BE2C (cell line): ENCODE measurements at regions not wholly inside any gene's neighbourhood (a gene's known extent, or its start where the extent isn't known, plus 50 kb on each side); places are given as distances from the start of the nearest gene placed in this dataset.

Experiments
- DNase-seq: peaks from one replicate; pipeline ENCODE4 v3.0.0-alpha.2; 2020
- H3K27me3 ChIP-seq: fragments of 250-450 bp; sonication (Bioruptor Pico); 2 replicates; pipeline ENCODE4 v1.5.1; 2020; ENCODE audit warnings: mild to moderate bottlenecking
- H3K36me3 ChIP-seq: fragments of 250-450 bp; sonication (Bioruptor Pico); 2 replicates; pipeline ENCODE4 v1.5.1; 2020; ENCODE audit warnings: mild to moderate bottlenecking
- H3K4me1 ChIP-seq: fragments of 250-450 bp; sonication (Bioruptor Pico); 2 replicates; pipeline ENCODE4 v1.5.1; 2020
- H3K4me3 ChIP-seq: 2 replicates; pipeline ENCODE4 v1.5.1; 2011; ENCODE audit warnings: low read depth, low read length
- H3K9me3 ChIP-seq: fragments of 250-450 bp; sonication (Bioruptor Pico); 2 replicates; pipeline ENCODE4 v1.5.1; 2020
- TF ChIP-seq, protein P1 (sequence below): IDR thresholded peaks from 2 replicates; pipeline ENCODE4 v1.5.1; 2012; ENCODE audit warnings: mild to moderate bottlenecking, low read depth, low read length

DNA sequence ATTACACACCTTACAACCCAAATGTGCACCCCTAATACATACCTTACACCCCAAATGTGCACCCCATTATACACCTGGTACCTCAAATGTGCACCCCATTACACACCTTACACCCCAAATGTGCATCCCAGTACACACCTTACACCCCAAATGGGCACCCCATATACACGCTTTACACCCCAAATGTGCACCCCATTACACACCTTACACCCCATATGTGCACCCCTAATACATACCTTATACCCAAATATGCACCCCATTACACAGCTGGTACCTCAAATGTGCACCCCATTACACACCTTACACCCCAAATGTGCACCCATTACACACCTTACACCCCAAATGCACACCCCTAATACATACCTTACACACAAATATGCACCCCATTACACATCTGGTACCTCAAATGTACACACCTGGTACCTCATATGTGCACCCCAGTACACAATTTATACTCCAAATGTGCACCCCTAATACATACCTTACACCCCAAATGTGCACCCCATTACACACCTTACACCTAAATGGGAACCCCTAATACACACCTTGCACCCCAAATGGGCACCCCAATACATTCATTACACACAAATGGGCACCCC is 106.3 kb downstream of the KLF6 start:
- no peak overlapping the region for H3K4me3 ChIP-seq
- H3K36me3 ChIP-seq: no peaks in the 10 kb centered on the region
- no peaks in the 10 kb centered on the region for H3K27me3 ChIP-seq
- TF ChIP-seq, protein P1, sequence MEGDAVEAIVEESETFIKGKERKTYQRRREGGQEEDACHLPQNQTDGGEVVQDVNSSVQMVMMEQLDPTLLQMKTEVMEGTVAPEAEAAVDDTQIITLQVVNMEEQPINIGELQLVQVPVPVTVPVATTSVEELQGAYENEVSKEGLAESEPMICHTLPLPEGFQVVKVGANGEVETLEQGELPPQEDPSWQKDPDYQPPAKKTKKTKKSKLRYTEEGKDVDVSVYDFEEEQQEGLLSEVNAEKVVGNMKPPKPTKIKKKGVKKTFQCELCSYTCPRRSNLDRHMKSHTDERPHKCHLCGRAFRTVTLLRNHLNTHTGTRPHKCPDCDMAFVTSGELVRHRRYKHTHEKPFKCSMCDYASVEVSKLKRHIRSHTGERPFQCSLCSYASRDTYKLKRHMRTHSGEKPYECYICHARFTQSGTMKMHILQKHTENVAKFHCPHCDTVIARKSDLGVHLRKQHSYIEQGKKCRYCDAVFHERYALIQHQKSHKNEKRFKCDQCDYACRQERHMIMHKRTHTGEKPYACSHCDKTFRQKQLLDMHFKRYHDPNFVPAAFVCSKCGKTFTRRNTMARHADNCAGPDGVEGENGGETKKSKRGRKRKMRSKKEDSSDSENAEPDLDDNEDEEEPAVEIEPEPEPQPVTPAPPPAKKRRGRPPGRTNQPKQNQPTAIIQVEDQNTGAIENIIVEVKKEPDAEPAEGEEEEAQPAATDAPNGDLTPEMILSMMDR: no peak
- no peaks in the 10 kb centered on the region for H3K9me3 ChIP-seq
- H3K4me1 ChIP-seq: no peaks in the 10 kb centered on the region
- DNase-seq: no peak

DNA sequence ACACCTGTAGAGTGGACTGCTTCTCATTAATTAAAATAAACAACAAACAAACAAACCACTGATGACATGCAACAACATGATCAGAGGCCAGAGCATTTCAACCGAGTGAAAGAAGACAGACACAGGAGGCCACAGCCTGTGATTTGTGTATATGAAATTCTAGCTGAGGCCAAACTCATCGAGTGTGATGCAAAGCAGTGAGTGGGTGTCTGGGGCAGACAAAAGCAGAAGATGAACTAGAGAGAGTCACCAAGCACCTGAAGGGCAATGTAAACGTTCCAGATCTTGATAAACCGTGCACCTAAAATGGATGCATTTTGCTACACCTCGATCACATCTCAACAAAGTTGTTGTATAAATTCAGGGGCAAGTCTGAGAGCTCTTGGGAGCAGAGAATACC is 108.4 kb downstream of the KLF6 start:
- no peak for DNase-seq
- H3K9me3 ChIP-seq: no peaks in the 10 kb centered on the region
- H3K4me1 ChIP-seq: peaks cover 6% of the 10 kb centered on the region
- H3K27me3 ChIP-seq: no peaks in the 10 kb centered on the region
- TF ChIP-seq, protein P1: no peak
- no peak overlapping the region for H3K4me3 ChIP-seq
- no peaks in the 10 kb centered on the region for H3K36me3 ChIP-seq

DNA sequence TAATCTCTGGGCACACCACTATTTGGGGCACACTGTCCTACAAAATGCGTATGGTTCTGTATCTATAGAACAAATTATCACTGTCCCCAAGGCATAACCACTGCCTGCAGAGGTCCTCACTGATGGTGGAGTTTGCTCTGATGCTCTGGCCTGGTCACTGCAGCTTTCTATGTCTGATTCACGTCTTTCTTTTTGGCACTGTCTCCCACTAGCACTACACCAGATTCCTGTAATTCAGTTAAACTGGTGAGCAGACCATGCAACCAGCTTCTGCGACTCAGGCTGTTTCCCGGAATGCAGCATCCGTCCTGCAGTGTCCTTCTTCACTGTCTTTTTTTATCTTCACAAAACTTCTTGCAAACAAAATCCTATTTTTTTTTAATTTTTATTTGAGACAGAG is 112.8 kb downstream of the KLF6 start:
- peaks cover 9% of the 10 kb centered on the region for H3K4me1 ChIP-seq
- TF ChIP-seq, protein P1: peak; percentile 38; the same call in 1 of the 2 replicates
- no peaks in the 10 kb centered on the region for H3K36me3 ChIP-seq
- peak; percentile 59 for DNase-seq
- no peak overlapping the region for H3K4me3 ChIP-seq
- H3K9me3 ChIP-seq: no peaks in the 10 kb centered on the region
- H3K27me3 ChIP-seq: no peaks in the 10 kb centered on the region

DNA sequence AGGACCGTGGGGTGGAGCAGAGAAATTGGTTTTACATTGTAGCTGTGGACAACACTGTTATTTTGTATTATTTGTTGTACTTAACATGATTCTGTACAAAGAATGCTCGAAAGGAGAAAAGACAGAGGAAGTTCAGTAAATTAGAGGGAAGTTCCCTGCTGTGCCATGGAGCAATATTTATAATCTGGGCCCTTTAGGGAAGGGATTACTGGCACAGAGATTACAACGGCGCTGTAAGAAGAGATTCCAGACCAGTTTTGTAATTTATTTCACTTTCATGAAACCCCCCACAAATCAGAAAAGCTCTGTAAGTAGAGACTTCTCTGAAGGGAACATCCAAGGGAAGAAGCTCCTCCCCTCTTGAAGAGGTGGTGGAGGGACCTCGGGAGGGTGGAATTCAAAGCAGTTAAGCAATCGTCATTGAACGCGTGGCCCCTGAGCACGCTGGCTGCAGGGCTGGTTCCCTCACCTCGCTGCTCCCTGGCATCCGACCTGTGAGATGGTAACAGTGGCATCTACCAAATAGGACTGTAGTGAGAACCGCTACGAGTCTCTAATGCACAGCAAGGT is 113.5 kb downstream of the KLF6 start:
- Histone ChIP-seq H3K36me3 (no peaks in the 10 kb centered on the region), H3K4me3 (no peak overlapping the region), H3K27me3 (no peaks in the 10 kb centered on the region), H3K9me3 (no peaks in the 10 kb centered on the region), H3K4me1 (peaks cover 9% of the 10 kb centered on the region)
- TF ChIP-seq, protein P1: no peak
- no peak for DNase-seq

DNA sequence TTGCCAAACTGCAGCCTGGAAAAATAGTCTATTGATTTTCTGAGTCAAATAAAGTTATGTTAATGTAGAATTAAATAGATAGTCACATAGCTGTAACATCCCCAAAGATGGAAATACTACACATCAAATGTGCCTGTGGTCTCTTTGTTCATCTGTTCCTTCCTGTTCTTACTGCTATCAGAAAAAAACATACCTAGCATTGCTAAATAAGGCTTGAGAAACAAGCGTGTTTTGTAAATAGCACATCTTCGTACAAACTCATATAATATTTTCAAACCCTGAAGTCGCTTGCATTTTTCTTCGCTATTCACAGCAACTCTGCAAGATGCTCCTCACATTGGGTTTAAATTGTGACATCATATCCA is 116.1 kb downstream of the KLF6 start:
- no peak for DNase-seq
- TF ChIP-seq, protein P1: no peak

DNA sequence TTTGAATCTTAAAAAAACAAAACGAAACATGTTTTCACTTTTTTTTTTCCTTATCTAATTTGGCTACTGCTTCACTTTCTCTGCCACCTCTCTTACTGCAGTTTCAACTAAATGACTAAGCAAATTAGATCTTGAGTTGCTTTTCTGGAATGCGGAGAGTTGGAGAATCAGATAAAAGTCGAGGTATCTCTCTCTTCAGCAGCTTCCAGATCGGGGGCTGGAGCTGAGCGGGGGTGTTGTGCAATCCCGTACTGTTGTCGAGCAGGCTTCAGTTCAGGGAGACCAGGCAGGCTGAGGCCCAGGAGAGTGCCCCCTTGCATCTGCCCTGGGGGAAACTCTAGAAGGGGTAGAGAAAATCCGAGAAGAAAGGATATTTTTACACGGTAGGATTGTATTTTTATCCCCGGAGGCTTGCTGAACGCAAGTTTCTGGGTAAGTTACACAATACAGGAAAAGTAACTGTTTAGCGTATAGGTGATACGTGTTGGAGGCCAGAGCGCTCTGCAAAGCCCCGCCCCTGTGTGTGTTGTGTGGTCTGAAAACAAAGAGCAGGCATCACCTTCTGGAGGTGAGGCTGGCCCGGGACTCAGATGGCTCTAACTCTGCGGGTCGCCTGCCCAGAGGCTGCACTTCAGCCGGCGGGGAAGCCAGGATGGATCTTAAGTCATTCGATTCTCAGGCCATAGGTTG is 116.6 kb downstream of the KLF6 start:
- Histone ChIP-seq H3K36me3 (no peaks in the 10 kb centered on the region), H3K27me3 (no peaks in the 10 kb centered on the region), H3K9me3 (no peaks in the 10 kb centered on the region), H3K4me3 (no peak overlapping the region), H3K4me1 (peaks cover 9% of the 10 kb centered on the region)
- TF ChIP-seq, protein P1: no peak
- DNase-seq: peak; percentile 22

More for the DNA sequence above, 116.1 kb downstream of the KLF6 start:
- Histone ChIP-seq H3K27me3 (no peaks in the 10 kb centered on the region), H3K9me3 (no peaks in the 10 kb centered on the region), H3K36me3 (no peaks in the 10 kb centered on the region), H3K4me1 (peaks cover 9% of the 10 kb centered on the region), H3K4me3 (no peak overlapping the region)
